CD4-positive, alpha-beta T cell treated with Interleukin-17A for 4 hours (primary cell): ENCODE measurements at regions not wholly inside any gene's neighbourhood (a gene's known extent, or its start where the extent isn't known, plus 50 kb on each side); places are given as distances from the start of the nearest gene placed in this dataset.

Source experiments
- DNase-seq: peaks from one replicate; pipeline ENCODE4 v3.0.0-alpha.2; 2020; ENCODE audit warnings: mixed read lengths

DNA sequence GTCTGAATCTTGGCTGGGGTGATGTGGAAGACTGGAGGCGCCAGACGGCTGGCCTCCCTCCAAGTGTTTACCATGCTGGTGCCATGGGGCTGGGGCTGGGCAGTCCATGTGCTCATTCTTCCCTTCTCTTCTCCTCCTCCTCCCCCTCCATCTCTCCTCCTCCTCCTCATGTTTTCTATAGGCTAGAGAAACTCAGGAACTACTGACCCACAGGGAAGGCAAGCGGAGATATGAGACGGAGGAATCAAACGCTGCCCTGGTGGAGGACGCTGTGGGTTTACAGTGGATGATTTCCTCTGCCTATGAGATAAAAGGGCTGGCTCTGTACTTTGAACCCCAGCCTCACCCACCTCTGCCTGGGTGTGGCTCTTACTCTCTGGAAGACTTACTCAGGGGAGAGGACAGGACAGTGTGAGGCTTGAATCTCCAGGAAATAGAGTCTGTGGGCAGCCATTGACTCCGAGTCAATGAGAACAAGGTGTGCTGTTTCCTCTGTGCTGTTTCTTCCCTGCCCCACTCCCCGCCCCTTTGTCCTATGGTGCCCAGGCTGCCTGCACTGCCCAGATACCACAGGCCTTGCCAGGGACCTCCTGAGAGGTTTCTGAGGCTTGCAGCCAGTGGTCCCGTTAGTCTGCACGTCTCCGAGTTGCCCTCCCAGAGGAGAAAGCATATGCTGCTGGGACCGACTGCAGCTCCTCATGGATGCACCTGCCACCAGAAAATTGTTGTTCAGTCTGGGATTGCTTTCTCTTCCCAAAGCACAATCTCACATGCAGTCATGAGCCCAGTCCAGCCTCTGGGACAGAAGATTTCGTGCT, 132.6 kb upstream of the ARHGAP5 start:
- peak; percentile 34 for DNase-seq

DNA sequence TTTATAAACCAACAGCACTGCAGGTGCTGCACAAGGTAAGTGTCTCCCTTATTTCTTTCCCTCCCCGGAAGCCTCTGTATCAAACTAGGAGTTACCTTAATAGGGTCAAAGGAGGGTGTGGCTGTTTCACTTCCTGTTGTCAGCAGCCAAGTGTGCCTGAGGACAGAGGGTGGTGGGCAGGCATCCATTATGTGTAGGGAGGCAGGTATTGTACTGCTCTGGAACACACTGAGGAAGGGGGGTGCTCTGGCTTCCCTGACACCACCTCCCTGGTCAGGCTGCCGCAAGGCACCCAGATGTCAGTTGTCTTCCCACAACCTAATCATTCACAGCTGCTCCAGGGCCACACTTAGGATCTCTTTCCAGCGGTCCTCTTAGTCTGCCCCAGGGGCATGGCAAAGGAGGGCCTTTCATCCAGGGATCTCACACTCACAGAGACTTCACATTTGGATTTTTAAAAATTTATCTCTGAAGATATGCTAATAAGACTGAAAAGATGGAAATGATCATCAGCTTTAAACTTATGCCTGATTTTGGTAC, 132.0 kb upstream of the ARHGAP5 start:
- peak; percentile 52 for DNase-seq

DNA sequence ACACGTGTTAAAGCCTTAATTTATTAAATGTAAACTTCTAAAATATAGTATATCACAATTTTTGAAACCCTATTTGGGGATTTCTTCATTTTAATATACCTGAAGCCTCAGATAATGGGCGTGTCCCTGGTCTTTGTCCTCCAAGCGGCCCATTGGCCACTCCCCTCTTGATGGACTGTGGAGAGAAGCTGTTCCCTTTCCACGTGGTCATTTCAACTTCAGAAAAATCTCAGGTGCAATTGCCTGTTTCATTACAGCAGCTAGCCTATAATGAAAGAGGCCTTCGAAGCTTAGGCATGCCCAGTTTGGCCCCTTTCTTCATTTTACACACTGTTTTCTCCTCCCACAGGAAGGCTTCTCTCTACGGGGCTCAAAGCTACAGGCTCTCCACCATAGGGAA, 131.4 kb upstream of the ARHGAP5 start:
- DNase-seq = no peak

DNA sequence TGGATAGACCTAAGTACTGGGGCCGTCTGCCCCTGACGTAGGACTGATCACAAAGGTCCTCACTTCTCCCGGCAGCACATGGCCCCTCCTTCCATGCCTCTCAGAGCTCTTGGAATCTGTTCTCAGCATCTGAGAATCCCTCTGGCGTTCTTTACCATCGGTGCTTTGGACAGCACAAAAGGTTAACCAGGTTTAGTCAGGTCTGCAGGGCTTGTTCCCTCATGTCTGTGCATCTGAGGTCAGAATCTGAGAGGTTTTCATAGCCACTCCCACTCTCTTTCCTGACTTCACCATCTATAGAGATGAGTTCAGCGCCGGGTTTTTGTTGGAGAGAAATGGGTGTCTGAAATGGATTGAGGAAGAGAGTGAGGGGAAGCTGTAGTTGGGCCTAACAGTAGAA, 130.0 kb upstream of the ARHGAP5 start:
- DNase-seq = no peak

DNA sequence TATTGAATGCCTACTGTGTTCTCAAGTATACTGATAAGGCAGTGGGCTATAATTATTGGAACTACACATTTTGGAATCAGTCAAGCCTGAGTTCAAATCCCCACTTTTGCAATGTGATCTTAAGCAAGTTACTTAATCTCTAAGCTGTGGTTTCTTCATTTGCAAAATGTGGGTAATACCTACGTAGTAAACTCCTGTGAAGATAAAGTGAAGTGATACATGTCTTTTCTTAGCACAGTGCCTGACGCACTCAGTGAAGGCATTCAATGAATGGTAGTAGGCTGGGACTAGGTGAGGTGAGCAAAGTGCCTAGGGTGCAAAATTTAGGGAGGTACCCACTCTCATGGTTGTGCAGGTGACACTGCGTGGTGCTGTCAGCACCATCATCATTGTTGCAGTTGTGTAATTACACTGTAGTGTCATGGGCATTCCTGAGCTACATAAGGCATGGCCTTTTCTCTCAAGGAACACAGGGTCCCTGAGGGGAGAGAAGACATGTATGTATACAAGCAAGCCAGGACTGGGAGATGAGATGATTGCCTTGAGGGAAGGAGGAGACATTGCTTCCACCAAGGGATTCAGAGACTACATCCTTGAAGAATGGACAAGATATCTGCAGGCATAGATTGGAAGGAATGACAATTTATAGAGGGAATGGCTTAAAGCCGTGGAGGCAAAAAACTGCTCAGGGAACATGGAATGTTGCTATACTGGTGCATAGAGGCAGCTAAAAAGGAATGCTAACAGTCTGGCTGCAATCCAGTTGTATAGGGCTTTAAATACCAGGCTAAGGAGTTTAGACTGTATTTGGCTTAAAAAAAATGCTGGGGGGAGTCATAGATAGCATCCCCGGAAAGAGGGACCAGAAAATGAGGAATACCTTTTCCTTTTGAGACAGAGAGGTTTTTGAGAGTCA, 129.2 kb upstream of the ARHGAP5 start:
- DNase-seq = no peak

DNA sequence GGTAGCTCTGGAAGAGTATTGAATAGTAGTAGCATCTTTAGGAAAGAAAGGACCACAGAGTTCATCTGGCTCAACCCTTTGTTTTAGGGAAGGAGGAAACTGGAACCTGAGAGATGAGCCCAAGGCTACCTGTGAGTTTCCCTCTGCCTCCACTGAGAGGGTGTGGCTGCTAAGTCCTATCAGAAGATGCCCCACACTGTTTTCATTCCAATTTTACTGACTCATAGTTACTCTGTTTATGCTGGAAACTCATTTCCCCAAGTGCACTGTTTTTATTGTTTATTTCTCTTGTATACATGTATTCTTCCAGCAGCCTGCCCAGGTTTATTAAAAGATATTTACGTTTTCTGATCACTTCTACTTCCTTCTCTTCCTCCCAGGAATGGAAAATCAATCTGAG, 127.4 kb upstream of the ARHGAP5 start:
- no peak for DNase-seq

DNA sequence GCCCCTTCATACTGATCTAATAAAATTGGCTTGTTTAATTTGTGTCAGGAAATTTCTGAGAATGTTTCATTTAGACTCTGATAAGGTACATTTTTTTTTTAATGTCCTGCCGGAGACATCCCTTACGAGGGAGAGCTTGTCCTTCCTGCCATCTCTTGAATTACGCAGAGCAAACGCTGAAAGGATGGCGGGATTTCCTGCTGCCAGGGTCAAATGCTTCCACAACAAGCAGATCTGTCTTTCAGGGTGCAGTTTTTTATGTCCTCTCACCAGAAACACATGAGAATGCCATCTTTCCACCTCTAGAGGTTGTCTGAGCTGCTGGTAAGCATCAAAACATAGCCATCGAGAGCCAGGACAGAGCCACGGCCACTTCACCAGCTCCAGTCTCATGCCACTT, 126.8 kb upstream of the ARHGAP5 start:
- DNase-seq = no peak

DNA sequence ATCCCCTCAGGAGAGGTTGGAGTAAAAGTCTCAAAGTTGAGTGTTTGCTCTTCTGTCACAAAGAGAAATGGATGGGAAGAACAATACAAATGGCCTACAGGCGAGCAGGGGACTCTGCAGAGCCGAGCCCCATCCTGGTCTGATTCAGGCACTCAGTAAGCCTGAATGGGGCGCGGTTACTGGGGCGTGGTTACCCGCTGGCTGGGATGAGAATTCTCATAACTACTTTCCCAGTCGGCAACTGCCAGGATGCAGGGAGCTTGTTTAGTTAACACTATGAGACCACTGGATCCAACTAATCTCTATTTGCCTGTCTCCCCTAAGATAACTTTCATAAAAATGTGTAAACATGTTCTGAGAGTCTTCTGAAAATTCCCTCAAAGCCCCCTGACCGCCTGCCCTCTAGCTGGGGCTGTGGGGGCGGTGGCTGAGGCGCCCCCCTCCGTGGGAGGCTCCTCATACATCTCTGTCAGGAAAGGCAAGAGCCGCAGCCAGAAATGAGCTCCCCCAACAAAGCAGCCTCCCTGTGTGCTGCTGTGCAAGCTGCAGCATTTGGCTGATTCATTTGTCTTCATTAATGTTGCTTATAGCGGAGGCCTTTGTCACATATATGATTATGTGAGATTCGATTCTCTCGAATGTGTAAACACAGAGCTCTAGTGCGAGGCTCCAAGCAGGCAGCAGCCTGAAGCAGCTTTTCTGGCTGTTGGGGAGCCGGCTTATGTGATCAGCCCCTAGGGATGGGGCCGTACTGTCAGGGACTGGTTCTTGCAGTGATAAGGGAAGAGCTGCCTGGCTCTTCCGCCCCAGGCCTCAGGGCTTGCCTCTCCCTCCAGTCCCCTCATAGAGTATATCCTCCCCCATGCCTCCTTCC, 126.1 kb upstream of the ARHGAP5 start:
- DNase-seq = no peak

DNA sequence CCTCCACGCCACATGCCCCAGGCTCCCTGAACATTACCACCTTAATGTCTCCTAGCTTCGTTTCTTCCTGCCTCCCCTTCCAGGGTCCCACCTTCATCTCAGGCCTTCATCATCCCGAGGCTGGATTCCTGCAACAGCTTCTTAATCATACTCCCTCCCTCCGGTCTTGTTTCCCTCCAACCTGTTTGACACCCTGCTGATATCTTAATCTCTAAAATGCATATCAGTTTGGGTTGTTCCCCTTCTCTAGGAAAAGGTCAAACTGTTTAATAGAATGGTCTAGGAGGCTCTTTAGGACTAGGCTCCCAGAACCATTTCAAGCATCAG, 125.5 kb upstream of the ARHGAP5 start:
- no peak for DNase-seq

DNA sequence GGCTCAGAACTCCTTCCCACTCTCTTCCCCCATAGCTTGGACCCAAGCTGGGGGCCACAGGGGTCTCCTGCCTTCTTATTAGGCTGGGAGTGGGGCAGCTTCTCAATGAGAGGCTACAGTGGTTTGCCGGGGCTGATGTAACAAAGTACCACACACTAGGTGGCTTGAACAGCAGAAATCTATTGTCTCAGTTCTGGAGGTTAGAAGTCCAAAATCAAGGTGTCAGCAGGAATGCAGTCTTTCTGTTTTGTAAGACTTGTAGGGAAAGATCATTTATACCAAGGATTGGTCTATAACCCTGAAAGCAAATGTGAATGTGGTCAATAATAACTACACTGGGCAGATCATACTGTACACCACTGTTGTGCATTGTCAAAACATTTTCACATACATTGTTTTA, 124.5 kb upstream of the ARHGAP5 start:
- DNase-seq = no peak

DNA sequence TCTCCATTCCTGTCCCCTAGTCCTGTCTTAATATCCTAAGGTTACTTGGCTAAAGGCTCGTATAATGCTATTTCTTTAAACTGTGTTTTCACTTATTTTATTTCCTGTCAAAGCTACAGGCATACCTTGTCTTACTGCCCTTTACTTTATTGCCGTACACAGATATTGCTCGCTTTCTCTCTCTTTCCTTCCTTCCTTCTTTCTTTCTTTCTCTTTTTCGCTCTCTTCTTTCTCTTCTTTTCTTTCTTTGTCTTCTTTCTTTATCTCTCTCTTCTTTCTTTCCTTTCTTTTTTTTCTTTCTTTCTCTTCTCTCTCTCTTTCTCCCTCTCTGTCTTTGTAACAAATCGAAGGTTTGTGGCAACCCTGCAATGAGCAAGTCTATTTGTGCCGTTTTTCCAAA, 123.9 kb upstream of the ARHGAP5 start:
- no peak for DNase-seq

DNA sequence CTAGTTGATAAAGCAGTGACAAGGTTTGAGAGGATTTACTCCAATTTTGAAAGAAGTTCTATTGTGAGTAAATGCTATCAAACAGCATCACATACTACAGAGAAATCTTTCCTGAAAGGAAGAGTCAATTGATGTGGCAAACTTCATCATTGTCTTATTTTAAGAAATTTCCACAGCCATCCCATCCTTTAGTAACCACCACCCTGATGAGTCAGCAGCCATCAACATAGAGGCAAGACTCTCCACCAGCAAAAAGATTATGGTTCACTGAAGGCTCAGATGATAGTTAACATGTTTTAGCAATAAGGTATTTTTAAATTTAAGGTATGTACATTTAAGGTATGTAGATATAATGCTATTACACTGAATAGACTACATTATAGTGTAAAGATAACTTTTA, 122.1 kb upstream of the ARHGAP5 start:
- no peak for DNase-seq

DNA sequence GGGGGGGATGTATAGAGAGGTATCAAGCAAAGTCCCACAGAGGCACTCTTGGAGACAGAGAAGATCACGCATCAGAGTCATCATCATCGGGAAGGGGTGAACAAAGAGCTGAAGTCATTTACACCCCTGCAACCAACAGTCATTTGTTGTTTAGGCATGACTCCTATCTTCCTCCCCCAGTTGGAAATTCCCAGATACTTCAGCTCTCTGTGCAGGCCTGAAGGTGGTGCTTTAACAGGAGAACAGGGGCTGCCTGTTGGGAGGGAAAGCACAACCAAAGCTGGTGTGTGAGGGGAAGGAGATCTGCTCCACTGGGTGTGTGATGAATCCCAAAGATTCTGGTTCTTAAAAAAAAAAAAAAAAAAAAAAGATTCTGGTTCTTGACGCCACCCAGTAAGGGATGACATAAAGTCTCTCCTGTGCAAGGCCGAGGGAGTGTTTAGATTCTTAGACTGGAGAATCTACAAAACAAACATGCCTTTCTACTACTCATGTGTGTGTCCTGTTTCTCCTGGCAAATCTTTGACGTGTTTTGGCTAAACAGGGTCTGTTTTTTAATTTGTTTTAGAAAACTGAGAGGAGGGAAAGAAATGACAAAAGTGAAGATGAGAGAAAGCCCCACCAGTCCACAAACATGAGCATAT, 121.0 kb upstream of the ARHGAP5 start:
- DNase-seq = no peak

DNA sequence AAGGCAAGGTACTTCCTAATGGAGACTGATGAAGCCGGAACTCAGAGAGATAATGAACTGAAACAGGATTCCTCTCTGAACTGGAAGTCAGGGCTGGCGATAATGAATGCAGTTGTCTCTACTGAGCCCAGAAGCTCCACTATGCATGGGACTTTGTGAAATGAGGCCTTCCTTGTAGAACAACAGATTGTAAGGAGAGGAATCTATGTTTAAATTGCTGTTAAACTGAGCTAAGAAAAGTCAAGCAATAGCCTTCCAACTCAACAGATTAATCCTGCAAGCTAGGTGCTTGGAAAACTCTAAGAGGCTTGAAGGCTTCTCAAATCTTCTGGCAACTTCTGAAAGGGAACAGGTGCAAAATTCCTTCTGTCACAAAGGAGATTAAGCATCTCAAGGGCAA, 119.5 kb upstream of the ARHGAP5 start:
- no peak for DNase-seq

DNA sequence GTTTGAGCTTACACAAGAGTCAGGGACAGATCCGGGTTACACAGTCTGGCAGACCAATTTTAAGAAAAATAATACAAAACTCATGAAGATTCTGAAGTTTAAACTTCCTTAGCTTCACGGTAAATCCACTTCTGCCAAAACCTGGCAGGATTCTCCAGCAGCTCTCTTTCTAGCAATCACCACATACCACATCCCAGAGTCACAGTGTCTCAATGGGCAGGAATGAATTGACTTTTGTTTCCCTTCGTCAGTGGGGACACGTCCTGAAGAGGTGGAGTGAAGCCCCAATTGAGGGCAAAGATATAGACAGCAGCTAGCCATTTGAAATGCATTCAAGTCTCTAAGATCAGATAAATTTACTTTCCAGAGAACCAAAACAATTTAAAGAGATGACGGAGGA, 117.1 kb upstream of the ARHGAP5 start:
- DNase-seq = no peak

DNA sequence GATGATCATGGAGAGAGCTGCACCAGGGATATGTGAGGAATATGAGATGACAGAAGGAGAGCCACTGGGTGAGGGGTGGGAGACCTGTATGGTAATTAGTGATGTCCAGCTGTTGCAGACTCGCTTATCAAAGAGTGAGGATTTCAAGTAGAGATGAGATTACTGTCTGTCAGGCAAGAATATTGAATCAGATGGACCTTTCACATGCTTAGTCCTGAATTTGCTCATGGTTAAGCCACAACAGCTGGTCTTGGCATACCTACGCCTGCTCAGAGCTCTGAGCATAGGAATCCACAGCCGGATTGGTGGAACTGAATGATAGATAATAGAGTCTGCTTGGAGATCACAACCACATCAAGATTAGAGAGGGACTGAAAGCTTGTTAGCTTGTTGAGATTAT, 115.2 kb upstream of the ARHGAP5 start:
- DNase-seq = no peak

DNA sequence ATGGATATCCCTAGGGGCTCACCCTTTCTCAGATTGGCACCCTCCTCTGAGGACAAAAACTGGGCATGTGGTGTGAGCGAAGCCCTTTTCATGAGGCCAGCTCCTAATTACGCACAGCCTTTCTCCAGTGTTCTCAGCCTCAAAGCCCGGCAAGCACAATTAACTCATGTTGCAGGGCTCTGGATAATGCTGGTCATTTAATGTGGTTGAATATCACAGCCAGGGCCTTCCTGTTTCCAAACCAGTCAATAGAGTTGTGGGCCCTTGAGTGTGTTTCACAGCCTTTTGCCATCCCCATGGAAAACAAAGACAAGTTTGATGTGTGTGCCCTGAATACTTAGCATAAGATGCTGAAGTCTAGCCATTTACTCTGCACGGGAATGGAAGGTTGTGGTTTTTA, 114.2 kb upstream of the ARHGAP5 start:
- DNase-seq = no peak

DNA sequence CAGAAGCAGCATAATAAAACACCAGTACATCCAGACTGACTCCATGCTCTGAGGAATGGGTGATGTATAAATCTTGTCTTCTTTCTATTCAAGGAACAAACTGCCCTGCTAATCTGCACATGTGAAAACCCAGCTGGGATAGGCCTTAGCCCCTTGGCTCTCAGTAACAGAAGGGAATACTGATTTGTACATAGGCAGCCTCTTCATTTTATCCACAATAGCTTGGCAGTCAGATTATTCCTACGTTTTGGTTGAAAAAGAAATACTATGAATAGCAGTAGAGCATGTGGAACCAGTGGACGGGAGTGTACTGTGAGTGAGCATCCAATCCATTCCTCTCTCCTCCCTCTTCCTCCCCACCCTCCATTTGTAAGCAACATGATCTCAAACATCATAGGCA, 113.5 kb upstream of the ARHGAP5 start:
- no peak for DNase-seq

DNA sequence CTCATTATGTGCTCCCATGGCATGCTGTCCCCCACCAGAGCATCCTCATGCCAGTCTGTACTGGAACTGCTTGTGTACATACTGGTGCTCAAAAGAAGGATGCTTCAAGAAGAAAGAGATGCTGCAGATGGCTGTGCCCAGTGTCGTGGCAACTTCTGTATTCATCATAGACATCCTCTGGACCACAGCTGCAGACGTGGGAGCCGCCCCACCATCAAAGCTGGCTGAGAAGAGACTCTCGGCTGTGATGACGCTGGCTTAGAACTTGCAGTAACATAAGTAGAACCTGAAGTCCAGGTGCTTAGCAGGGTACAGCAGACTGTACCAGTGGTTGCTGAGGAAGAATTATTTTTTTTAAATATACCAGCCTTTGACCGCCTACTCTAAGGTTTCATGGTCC, 112.6 kb upstream of the ARHGAP5 start:
- no peak for DNase-seq

DNA sequence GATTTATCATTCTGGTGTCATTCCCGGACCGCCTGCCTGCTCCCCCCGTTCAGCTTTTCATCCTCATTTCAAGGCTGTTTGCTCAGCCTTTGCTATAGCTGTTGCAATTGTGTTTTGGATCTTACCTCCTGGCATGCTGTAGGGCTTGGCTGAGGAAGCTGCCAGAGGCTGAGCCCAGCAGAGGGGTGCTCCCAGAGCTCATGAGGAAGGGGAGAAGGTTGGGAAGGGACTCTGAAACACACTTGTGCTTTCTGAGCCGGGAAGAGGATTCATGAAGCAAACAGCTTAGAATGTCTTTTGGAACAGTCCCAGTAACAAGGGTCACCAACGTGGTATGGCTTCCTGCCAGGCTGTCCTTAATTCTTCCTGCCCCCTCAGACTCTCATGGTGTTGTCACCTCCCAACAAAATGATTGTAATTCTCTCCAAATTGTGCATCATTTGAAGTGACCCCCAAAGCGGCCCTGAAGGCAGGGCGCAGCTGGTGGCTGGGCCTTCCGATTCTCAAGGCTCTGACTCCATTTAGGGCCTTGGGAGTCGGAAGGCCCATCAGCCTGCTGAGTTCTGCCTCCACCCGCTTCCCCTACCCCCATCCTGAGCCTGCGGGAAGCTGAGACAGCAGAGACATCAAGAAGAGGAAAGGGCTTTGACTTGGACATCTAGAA, 111.9 kb upstream of the ARHGAP5 start:
- no peak for DNase-seq

DNA sequence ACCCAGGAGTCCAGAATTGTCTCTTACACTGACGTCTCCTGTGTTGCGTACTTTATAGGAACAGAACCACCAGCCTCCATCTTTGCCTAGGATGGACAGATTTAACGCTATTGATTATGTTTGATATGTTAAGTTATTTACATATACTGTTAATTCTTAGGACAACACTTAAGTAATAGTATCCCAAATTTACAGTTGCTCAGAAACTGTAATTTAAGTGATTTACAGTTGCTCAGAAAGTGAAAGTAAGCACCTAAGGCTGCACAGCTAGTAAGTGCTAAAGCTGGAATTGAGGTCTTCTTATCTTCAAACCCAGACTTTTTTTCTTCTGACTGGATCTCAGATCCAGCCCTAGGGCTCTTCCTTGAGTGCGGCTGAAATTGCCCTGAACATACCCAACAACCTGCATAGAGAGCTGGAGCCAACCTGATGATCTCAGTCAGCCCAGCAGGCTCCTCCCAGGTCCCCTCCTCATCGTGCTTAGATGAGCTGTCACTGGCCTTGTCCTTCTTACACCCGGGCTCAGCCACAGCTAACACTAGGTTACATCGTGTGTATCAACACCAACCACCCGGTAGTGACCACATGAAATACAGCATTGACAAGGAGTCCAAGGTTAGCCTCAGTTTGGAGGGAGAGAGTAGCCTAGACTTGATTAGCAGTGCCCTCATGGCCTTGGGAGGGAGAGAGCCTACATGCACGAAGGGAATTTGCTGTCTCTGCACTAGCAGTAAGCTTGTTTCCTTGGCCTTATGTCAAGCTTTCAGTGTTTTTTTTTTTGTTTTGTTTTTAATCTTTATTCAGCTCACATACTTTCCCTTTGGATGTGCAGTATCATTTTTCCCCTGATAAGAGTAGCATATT, 111.1 kb upstream of the ARHGAP5 start:
- no peak for DNase-seq
